Peyer's patch (tissue), 4 donors: ENCODE measurements at regions not wholly inside any gene's neighbourhood (a gene's known extent, or its start where the extent isn't known, plus 50 kb on each side); places are given as distances from the start of the nearest gene placed in this dataset.

ENCODE experiments used
- POLR2A ChIP-seq, 2 donors: fragments of 450-650 bp; IDR thresholded peaks; one replicate each; pipeline ENCODE4 v1.5.1; 2017; ENCODE audit warnings: antibody characterized with exemption in 2 of 2, mild to moderate bottlenecking in 2 of 2, moderate library complexity in 2 of 2
- TF ChIP-seq, protein P1 (sequence below), 6 experiments: fragments of 450-650 bp in 4 of 6; fragments of 200-600 bp in 2 of 6; sonication (generic) in 1 of 6; IDR thresholded peaks; one replicate each; pipeline ENCODE4 v1.5.1; 2017 to 2019; ENCODE audit warnings: antibody characterized with exemption in 6 of 6, mild to moderate bottlenecking in 3 of 6, moderate library complexity in 1 of 6

DNA sequence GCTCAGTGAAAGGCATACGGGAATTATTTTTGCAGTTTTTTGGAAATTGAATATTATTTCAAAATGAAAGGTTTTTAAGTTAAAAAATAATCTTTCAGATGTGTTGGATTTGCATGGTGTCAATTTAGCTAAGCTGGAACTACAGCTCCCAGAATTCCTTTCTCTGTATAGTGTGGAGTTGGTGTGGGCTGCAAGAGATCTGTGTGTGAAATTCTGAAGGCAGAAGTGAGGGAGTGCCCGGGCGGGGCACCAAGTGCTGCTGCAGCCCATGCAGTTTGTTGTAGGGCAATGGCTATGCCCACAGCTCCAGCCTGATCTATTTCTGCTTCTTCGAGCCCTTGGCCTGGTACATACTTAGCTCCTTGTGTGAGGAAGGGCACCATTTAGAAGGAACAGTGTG is 60.5 kb upstream of the CSF1 start:
- TF ChIP-seq, protein P1, sequence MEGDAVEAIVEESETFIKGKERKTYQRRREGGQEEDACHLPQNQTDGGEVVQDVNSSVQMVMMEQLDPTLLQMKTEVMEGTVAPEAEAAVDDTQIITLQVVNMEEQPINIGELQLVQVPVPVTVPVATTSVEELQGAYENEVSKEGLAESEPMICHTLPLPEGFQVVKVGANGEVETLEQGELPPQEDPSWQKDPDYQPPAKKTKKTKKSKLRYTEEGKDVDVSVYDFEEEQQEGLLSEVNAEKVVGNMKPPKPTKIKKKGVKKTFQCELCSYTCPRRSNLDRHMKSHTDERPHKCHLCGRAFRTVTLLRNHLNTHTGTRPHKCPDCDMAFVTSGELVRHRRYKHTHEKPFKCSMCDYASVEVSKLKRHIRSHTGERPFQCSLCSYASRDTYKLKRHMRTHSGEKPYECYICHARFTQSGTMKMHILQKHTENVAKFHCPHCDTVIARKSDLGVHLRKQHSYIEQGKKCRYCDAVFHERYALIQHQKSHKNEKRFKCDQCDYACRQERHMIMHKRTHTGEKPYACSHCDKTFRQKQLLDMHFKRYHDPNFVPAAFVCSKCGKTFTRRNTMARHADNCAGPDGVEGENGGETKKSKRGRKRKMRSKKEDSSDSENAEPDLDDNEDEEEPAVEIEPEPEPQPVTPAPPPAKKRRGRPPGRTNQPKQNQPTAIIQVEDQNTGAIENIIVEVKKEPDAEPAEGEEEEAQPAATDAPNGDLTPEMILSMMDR (IDR thresholded peaks at IDR 0.05) = no peak
- TF ChIP-seq POLR2A (IDR thresholded peaks at IDR 0.05) = no peak
